DMS 273 (cell line): ENCODE measurements at regions not wholly inside any gene's neighbourhood (a gene's known extent, or its start where the extent isn't known, plus 50 kb on each side); places are given as distances from the start of the nearest gene placed in this dataset.
A peak's percentile ranks its signal among the peaks of the same experiment; 100 is the strongest.

Source experiments
- DNase-seq: peaks from one replicate; lab custom pipeline; 2025; ENCODE audit not compliant: unreplicated experiment; lab: John Stamatoyannopoulos, UW

GRCh38 chrX:78213331-78213730 is 73.9 kb upstream of the TAF9B start:
- no peak for DNase-seq

GRCh38 chrX:78199851-78200250 is 60.4 kb upstream of the TAF9B start:
- DNase-seq, result peak; percentile 58
